Superior temporal gyrus (tissue), 1 donor: ENCODE measurements at regions not wholly inside any gene's neighbourhood (a gene's known extent, or its start where the extent isn't known, plus 50 kb on each side); places are given as distances from the start of the nearest gene placed in this dataset.

Experiments
- DNase-seq: peaks from one replicate; pipeline ENCODE4 v3.0.0-alpha.2; 2016; ENCODE audit errors: extremely low spot score

DNA sequence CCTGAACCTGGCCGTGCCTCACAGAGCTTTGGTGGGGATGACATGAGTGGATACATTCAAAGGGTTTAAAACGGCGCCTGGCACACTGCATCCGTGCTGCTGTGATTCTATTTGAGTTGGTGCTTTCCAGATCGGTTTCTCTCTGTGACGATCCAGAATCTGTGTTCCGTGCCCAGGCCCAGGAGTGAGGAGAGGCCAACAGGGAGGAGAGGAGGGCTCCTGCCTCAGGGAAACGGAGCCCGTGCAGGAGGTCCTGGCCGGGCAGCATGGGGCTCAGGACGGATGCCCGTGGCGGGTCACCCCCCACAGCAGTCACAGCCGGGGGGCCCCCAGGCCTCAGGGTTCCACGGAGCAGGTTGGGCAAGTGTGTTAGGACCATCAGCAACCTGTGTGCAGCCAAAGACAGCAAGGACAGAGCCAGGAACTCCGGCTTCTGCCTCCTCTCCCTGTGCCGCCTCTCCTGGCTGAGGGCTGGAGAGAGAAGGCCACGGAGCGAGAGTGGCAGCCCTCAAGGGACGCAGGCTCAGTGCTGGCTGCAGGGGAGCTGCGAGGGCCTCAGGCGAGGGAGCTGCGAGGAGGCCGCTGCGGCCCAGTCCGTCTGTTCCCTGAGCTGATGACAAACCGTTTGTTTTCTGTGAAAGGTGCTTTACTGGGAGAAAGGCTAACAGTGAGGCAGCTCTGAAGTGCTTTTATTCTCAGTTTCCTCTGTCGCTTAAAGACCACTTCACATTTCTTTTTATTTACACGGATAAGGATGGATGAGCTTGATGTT is 99.3 kb downstream of the METRNL start:
- no peak for DNase-seq

DNA sequence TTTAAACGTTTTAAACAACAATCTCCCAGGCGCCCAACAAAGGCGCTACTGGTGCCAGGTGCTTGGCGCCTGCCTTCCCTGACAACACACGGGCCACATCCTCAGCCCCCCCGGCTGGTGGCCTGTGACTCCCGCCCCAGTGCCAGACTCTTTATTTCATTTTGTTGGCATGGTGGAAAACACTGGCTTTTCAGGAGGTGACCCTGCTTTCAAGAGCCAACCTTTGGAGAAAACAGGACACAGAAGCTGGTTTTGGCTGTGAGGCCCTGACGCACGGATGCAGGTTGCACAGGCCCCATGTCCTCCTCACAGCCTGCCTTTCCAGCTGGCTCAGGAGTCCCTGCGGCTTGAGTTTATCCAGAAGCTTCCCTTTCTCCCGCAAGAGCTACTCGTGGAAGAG is 100.0 kb downstream of the METRNL start:
- DNase-seq, result no peak

- no peak for DNase-seq
Observed at GRCh38 chr17:83179811-83180210, 100.4 kb downstream of the METRNL start.

DNA sequence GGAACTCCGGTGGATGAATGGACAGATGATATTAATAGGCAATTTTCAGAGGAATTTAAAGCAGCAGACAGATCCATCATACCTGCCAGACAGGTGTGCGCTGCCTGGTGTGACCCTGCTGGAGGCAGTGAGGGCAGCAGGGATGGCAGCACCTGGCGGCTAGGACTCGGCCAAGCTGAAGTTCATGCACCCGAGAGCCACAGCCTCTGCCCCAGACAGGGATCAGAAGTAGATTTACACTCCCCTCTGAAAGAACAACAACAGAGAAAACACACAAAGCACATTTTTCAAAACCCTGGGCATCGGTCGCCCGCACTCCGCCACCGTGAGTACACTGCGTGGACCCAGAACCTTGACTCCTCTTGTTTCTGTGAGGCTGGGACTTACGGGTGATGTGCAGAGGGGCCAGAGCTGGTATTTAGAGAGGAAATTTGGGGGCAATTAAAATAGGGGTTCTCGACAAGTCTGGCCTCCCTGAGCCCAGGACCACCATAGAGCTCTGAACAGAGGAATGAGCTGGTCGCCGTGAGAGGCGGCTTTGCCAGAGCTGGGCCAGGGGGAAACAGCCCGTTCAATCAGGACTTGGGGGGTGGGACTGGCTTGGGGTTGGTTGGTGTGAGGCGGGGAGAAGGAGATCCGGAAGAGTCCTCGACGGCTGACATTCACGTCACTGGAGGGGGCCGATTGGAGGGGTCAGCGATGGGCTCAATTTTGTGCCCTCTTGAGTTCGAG is 101.0 kb downstream of the METRNL start:
- no peak for DNase-seq

- DNase-seq, result no peak
Observed at GRCh38 chr17:83180996-83181481, 101.6 kb downstream of the METRNL start.

- no peak for DNase-seq
Observed at GRCh38 chr17:83181991-83182619, 102.7 kb downstream of the METRNL start.

DNA sequence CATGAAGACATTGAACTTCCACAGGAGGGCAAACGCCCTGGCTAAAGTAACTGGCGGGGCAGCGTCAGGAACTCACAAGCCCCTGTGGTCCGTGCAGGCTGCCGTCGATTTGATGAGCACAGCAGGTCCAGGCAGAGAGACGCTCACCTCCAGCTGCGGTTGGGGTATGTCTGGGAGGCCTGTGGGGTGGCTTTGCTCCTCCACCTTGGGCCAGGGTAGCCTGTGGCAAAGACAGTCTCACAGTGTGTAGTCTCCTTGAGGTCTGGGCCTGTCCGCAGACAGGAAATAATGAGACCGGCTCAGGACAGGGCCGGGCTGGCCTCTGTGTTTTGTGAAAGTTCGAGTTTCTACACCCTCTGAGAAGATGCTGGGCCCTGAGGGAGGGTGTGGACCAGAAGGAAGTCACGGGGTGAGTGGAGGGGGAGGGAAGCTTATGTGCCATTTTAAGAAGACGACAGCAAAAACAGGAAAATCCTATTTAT is 103.3 kb downstream of the METRNL start:
- no peak for DNase-seq

- no peak for DNase-seq
Observed at GRCh38 chr17:83183145-83183948, 103.9 kb downstream of the METRNL start.

DNA sequence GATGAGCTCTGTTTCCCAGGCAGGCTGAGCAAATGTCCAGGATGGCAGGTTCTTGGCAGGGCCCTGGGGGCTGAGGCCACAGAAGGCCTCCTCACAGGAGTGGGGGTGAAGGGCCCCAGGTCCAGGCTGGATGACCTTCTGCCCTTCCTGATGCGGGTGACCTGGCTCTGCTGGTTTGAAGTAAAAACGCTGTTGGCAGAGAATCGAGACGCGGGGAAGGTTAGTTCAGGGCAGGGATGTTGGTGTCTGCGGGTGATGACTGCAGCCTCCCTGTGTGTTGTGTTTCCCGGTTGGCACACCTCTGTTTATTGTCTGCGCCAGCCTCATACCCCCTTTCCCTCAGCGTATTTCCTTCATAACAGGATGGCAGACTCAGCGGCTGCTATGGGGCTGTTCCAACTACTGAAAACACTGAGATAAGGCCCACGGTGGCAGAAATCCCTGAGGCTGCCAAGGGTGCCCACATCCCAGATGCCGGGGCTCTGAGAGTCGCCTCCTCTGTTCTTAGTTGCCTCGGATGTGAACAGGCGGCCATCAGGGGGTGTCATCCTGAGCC is 104.6 kb downstream of the METRNL start:
- DNase-seq, result no peak

- no peak for DNase-seq
Observed at GRCh38 chr17:83185023-83186002, 105.9 kb downstream of the METRNL start.

DNA sequence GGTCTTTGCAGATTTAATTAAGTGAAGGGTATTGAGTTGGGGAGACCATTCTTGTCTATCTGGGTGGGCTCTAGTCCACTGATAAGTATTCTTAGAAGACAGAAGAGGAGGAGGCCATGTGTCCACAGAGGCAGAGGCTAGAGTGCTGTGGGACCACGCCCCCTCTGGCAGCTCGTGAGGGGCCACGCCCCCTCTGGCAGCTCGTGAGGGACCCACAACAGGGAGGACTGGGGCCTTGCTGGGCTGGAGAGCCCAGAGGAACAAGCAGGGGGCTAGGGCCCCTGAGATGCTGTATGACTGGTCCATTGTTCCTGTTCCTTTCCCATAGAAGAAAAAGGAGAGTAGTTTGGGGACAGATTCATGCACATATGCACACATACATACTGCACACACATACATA is 106.8 kb downstream of the METRNL start:
- no peak for DNase-seq

GRCh38 chr17:83186751-83187421 is 107.5 kb downstream of the METRNL start:
- no peak for DNase-seq

DNA sequence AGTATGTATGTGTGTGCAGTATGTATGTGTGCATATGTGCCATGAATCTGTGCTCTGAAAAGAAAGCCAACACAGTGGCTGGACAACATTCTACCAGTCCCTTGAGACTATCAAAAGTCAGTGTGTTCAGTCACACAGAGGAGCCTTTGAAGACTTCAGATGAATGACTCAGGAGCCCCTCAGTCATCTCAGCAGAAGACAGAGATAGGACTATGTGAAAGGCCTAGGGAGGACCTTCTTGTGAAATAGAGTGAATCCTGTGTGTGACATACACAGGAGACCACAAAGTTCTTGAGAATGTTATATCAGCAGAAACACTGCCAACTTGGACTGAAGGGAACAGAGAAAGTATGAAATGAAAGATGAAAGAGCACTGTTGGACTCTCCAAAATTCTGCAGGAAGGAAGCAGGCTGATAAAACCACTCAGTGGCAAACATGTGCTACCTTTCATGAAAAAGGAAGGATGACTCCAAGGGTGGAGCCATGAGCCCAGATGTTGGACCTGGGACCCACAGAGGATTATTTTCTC is 108.4 kb downstream of the METRNL start:
- DNase-seq, result no peak

DNA sequence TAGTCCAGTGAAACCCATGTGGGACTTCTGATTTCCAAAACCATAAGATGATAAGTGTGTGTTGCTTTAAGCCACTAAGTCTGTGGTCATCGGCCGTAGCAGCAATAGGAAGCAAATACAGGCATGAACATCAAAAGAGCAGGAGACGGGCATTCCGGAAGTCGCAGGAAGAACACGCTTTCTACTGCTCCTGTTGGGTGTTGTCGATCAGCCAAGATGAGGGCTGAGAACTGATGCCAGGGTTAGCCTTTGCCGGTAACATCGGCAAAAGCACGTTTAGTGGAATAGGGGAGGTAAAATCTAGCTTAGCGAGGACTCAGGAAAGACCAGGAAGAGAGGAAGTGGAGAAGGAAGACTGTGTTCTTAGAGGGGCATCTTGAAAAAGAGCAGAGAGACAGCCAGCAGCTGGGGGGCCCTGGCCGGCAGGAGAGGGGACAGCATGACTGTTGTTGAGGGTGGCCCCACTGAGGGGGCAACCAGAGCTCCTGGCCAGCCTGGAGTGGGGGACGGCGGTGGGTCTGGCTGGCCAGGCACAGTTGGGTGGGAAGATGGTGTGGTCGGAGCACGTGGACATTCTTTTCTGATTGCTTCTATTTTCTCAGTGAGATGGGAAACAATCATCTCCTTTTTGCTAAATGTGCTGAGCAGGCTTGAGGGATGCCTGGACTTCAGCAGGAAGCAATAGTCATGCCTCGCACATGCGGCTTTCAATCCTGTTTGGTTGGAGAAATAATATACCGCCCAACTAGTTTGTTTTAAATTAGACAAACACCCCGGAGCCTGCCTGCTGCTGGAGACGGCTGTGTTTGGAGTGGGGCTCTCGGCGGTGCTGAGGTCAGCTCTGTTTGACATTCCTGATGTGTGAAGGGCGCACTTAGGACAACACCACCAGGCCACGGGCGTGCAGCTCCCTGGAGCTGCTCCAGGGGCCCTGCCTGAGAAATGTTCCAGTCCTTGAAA is 109.9 kb downstream of the METRNL start:
- DNase-seq, result no peak

GRCh38 chr17:83190004-83190385 is 110.6 kb downstream of the METRNL start:
- DNase-seq, result no peak

GRCh38 chr17:83190601-83191387 is 111.4 kb downstream of the METRNL start:
- DNase-seq, result no peak

- DNase-seq, result no peak
Observed at GRCh38 chr17:83191388-83192160, 112.2 kb downstream of the METRNL start.
